A673 (cell line): ENCODE measurements at regions not wholly inside any gene's neighbourhood (a gene's known extent, or its start where the extent isn't known, plus 50 kb on each side); places are given as distances from the start of the nearest gene placed in this dataset.

ENCODE experiments used
- EZH2 ChIP-seq: fragments of 200-600 bp; sonication (generic); IDR thresholded peaks from 2 replicates; pipeline ENCODE4 v1.6.1; 2017; ENCODE audit warnings: borderline replicate concordance, low read depth, mild to moderate bottlenecking, mixed read lengths, antibody characterized with exemption, low read length; ENCODE audit not compliant: poor library complexity, severe bottlenecking
- TF ChIP-seq, protein P1 (sequence below): fragments of 300-800, 200-600 bp; sonication (generic); conservative IDR thresholded peaks from 2 replicates; pipeline ENCODE4 v1.5.1; 2017; ENCODE audit warnings: low read depth, mild to moderate bottlenecking, antibody characterized with exemption, low read length, moderate library complexity, mixed read lengths

DNA sequence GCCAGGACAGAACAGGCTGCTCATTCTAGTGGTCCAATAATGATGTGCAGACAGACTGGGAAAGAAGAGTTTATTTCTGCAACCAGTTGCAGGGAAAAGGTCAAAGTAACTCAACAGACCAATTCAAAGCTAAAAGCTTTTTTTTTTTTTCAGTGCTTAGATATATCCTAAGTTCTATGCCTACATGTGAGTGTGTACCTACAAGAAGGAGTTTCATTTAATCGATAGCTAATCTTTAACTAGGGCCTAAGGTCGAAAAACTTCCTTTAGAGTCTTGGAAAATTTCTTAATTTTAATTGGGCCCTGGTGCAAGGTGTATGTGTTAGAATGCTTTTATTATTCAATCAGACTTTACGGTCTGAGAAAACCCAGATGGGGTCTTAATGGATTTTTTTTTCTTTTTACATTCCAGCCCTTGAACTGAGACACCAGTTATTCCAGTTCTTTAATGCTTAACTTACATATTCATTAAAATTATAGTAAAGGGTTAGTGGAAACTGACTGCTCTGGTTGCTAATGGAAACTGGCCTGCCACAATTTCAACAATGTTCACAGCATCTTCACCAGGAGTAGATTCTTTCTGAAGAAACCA, 365.3 kb downstream of the MTRR start:
- TF ChIP-seq, protein P1, sequence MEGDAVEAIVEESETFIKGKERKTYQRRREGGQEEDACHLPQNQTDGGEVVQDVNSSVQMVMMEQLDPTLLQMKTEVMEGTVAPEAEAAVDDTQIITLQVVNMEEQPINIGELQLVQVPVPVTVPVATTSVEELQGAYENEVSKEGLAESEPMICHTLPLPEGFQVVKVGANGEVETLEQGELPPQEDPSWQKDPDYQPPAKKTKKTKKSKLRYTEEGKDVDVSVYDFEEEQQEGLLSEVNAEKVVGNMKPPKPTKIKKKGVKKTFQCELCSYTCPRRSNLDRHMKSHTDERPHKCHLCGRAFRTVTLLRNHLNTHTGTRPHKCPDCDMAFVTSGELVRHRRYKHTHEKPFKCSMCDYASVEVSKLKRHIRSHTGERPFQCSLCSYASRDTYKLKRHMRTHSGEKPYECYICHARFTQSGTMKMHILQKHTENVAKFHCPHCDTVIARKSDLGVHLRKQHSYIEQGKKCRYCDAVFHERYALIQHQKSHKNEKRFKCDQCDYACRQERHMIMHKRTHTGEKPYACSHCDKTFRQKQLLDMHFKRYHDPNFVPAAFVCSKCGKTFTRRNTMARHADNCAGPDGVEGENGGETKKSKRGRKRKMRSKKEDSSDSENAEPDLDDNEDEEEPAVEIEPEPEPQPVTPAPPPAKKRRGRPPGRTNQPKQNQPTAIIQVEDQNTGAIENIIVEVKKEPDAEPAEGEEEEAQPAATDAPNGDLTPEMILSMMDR, result no peak
- TF ChIP-seq EZH2, result no peak
